CD4-positive, alpha-beta T cell (primary cell): ENCODE measurements at regions not wholly inside any gene's neighbourhood (a gene's known extent, or its start where the extent isn't known, plus 50 kb on each side); places are given as distances from the start of the nearest gene placed in this dataset.

Source experiments
- ATAC-seq: fragments of 200-7000 bp; cut with Tn5 transposase; one replicate; pipeline ENCODE4 v1.10.0; 2022; ENCODE audit warnings: mild to moderate bottlenecking; ENCODE audit not compliant: poor library complexity
- CTCF ChIA-PET: fragments of 350-600 bp; sonication (Branson Sonifier 250); formaldehyde crosslinking; loops from one replicate; lab custom pipeline; 2021; ENCODE audit warnings: antibody characterized with exemption, inconsistent platforms; lab: Charles Lee
- POLR2A ChIA-PET: fragments of 350-600 bp; sonication (Branson Sonifier 250); formaldehyde crosslinking; loops from one replicate; lab custom pipeline; 2021; ENCODE audit warnings: antibody characterized with exemption, inconsistent platforms; lab: Charles Lee
- DNase-seq, 14 experiments: peaks; one replicate each; pipeline ENCODE4 v3.0.0-alpha.2; 2013 to 2020; ENCODE audit warnings: mixed read lengths in 2 of 14
- H3K27ac ChIP-seq, 2 donors: one replicate each; pipeline versions ENCODE4 v1.5.1 to v1.7.0; 2013; ENCODE audit warnings: low read length in 2 of 2, low read depth in 1 of 2, mild to moderate bottlenecking in 1 of 2
- H3K27me3 ChIP-seq, 2 experiments: 1 replicate in 1 of 2; 2 replicates in 1 of 2; pipeline versions ENCODE4 v1.6.1 to v1.7.0; 2013; ENCODE audit warnings: low read length in 2 of 2, control low read depth in 1 of 2, mild to moderate bottlenecking in 1 of 2, moderate library complexity in 1 of 2; ENCODE audit not compliant: insufficient read depth in 2 of 2, control insufficient read depth in 1 of 2
- H3K36me3 ChIP-seq: one replicate; pipeline ENCODE4 v1.6.1; 2013; ENCODE audit warnings: low read length, control low read depth; ENCODE audit not compliant: insufficient read depth
- H3K4me1 ChIP-seq: one replicate; pipeline ENCODE4 v1.6.1; 2013; ENCODE audit warnings: low read length, control low read depth; ENCODE audit not compliant: insufficient read depth
- H3K4me3 ChIP-seq: one replicate; pipeline ENCODE4 v1.5.1; 2013; ENCODE audit warnings: mild to moderate bottlenecking, low read length, moderate library complexity
- H3K9me3 ChIP-seq, 2 experiments: 1 replicate in 1 of 2; 2 replicates in 1 of 2; pipeline versions ENCODE4 v1.6.1 to v1.7.0; 2013; ENCODE audit warnings: low read length in 2 of 2, mild to moderate bottlenecking in 2 of 2, control low read depth in 1 of 2, moderate library complexity in 1 of 2; ENCODE audit not compliant: control insufficient read depth in 1 of 2, insufficient read depth in 1 of 2
- H3K27ac Mint-ChIP-seq: one replicate; pipeline ENCODE4 v1.8.0; 2020; ENCODE audit warnings: mixed read lengths
- H3K27me3 Mint-ChIP-seq: one replicate; pipeline ENCODE4 v1.8.0; 2021; ENCODE audit warnings: mixed read lengths
- H3K36me3 Mint-ChIP-seq: one replicate; pipeline ENCODE4 v1.8.0; 2021; ENCODE audit warnings: low read depth, mixed read lengths
- H3K4me1 Mint-ChIP-seq: one replicate; pipeline ENCODE4 v1.8.0; 2021; ENCODE audit warnings: low read depth, mixed read lengths
- H3K4me3 Mint-ChIP-seq: one replicate; pipeline ENCODE4 v1.8.0; 2020; ENCODE audit warnings: mild to moderate bottlenecking, mixed read lengths
- H3K9me3 Mint-ChIP-seq: one replicate; pipeline ENCODE4 v1.8.0; 2020; ENCODE audit warnings: mixed read lengths
- intact Hi-C, 2 experiments: fragments of 100-400 bp; cut with DNase I in 1 of 2; cut with micrococcal nuclease in 1 of 2; formaldehyde crosslinking; loops; one replicate each; pipeline versions ENCODE4 v1.15.1 to v1.9.0; 2023 to 2025; cut with DNase I, micrococcal nuclease
- TF ChIP-seq, protein P1 (sequence below): fragments of 200-600 bp; IDR thresholded peaks from one replicate; pipeline ENCODE4 v1.8.0; 2022; ENCODE audit warnings: antibody characterized with exemption, mild to moderate bottlenecking

DNA sequence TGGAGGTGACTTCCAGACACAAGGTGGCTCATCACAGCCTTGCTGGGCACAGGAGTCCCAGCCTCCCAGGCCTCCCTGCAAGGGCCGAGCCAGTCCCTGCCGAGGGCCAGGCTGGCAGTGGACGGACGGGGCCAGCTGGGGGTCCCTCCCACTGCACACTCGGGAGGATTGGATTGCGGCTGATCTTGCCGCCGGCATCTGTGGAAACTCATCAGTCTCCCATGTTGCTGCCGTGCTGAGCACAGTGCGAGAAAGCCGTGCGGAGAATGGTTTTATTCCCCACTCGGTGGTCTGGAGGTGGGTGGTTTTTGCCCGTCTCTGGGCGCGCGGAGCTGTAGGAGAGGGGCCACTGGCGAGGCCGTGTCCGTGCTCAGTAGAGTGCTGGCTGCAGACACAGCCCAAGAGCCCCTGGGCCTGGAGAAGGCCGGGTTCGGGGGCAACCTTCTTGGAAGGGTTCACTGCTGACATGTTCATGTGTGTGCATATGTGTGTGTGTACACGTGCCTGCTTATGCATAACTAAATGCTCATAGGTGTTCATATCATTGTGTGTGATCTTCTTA lies 1246.4 kb downstream of the BRD1 start:
- no peaks in the 10 kb centered on the region for H3K36me3 Mint-ChIP-seq
- Histone ChIP-seq H3K27ac (no peak overlapping the region), H3K27me3 (peaks cover 4 to 5% of the 10 kb centered on the region in 2 experiments), H3K4me3 (no peak overlapping the region), H3K36me3 (no peaks in the 10 kb centered on the region), H3K9me3 (peaks cover 0 to 38% of the 10 kb centered on the region in 2 experiments), H3K4me1 (no peaks in the 10 kb centered on the region)
- no peak overlapping the region for H3K4me3 Mint-ChIP-seq
- intact Hi-C loops = no loop called here
- H3K4me1 Mint-ChIP-seq = no peaks in the 10 kb centered on the region
- no peaks in the 10 kb centered on the region for H3K9me3 Mint-ChIP-seq
- TF ChIP-seq, protein P1, sequence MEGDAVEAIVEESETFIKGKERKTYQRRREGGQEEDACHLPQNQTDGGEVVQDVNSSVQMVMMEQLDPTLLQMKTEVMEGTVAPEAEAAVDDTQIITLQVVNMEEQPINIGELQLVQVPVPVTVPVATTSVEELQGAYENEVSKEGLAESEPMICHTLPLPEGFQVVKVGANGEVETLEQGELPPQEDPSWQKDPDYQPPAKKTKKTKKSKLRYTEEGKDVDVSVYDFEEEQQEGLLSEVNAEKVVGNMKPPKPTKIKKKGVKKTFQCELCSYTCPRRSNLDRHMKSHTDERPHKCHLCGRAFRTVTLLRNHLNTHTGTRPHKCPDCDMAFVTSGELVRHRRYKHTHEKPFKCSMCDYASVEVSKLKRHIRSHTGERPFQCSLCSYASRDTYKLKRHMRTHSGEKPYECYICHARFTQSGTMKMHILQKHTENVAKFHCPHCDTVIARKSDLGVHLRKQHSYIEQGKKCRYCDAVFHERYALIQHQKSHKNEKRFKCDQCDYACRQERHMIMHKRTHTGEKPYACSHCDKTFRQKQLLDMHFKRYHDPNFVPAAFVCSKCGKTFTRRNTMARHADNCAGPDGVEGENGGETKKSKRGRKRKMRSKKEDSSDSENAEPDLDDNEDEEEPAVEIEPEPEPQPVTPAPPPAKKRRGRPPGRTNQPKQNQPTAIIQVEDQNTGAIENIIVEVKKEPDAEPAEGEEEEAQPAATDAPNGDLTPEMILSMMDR = no peak
- ChIA-PET POLR2A (no interaction called here), CTCF (no interaction called here)
- H3K27me3 Mint-ChIP-seq = peaks cover 20% of the 10 kb centered on the region
- ATAC-seq = no peak
- H3K27ac Mint-ChIP-seq = no peak overlapping the region
- DNase-seq = no peak

- H3K9me3 ChIP-seq = peaks cover 0 to 38% of the 10 kb centered on the region in 2 experiments
- no peaks in the 10 kb centered on the region for H3K36me3 ChIP-seq
- no peak for ATAC-seq
- H3K27ac ChIP-seq = no peak overlapping the region
- CTCF ChIA-PET = no interaction called here
- intact Hi-C loops = no loop called here
- Mint-ChIP-seq H3K4me3 (no peak overlapping the region), H3K27me3 (peaks cover 20% of the 10 kb centered on the region), H3K27ac (no peak overlapping the region), H3K9me3 (no peaks in the 10 kb centered on the region), H3K4me1 (no peaks in the 10 kb centered on the region), H3K36me3 (no peaks in the 10 kb centered on the region)
- POLR2A ChIA-PET = no interaction called here
- TF ChIP-seq, protein P1 = no peak
- H3K27me3 ChIP-seq = peaks cover 4 to 5% of the 10 kb centered on the region in 2 experiments
- H3K4me1 ChIP-seq = no peaks in the 10 kb centered on the region
- H3K4me3 ChIP-seq = no peak overlapping the region
- DNase-seq = no peak
Measured at GRCh38 chr22:48580481-48580970, 1247.1 kb downstream of the BRD1 start.

- Mint-ChIP-seq H3K4me1 (no peaks in the 10 kb centered on the region), H3K27ac (no peak overlapping the region), H3K9me3 (no peaks in the 10 kb centered on the region), H3K36me3 (no peaks in the 10 kb centered on the region), H3K4me3 (no peak overlapping the region), H3K27me3 (peaks cover 20% of the 10 kb centered on the region)
- no peak overlapping the region for H3K27ac ChIP-seq
- ATAC-seq = no peak
- TF ChIP-seq, protein P1 = no peak
- no peak overlapping the region for H3K4me3 ChIP-seq
- no peak for DNase-seq
- POLR2A ChIA-PET = no interaction called here
- CTCF ChIA-PET = no interaction called here
- no peaks in the 10 kb centered on the region for H3K36me3 ChIP-seq
- H3K4me1 ChIP-seq = no peaks in the 10 kb centered on the region
- H3K27me3 ChIP-seq = peaks cover 5% of the 10 kb centered on the region in 2 experiments
- H3K9me3 ChIP-seq = peaks cover 0 to 38% of the 10 kb centered on the region in 2 experiments
- intact Hi-C loops = no loop called here
Measured at GRCh38 chr22:48579928-48580309, 1247.8 kb downstream of the BRD1 start.
